K562 (cell line): ENCODE measurements at regions not wholly inside any gene's neighbourhood (a gene's known extent, or its start where the extent isn't known, plus 50 kb on each side); places are given as distances from the start of the nearest gene placed in this dataset.

Source experiments
- ETV5 ChIP-seq: sonication (generic); formaldehyde crosslinking; IDR thresholded peaks from 2 replicates; pipeline ENCODE4 v1.4.0; 2020; ENCODE audit warnings: low read depth, mild to moderate bottlenecking, missing genetic modification reagents
- NFRKB ChIP-seq: fragments of 450-650 bp; IDR thresholded peaks from 2 replicates; pipeline ENCODE4 v1.6.1; 2016; ENCODE audit warnings: low read depth
- ZBTB7A ChIP-seq: IDR thresholded peaks from 2 replicates; pipeline ENCODE4 v1.6.1; 2011; ENCODE audit warnings: low read depth, mild to moderate bottlenecking, low read length, moderate library complexity, borderline replicate concordance; ENCODE audit not compliant: control insufficient read depth
- ZNF124 ChIP-seq: sonication (generic); formaldehyde crosslinking; IDR thresholded peaks from 2 replicates; pipeline ENCODE4 v1.8.1; 2022; ENCODE audit warnings: missing genetic modification reagents
- ZNF174 ChIP-seq: fragments of 250-450 bp; sonication (Bioruptor Pico); IDR thresholded peaks from 2 replicates; pipeline ENCODE4 v1.4.0; 2020; ENCODE audit warnings: mild to moderate bottlenecking
- ZNF239 ChIP-seq: fragments of 250-450 bp; sonication (Bioruptor Pico); IDR thresholded peaks from 2 replicates; pipeline ENCODE4 v1.4.0; 2020; ENCODE audit warnings: mild to moderate bottlenecking
- ZNF41 ChIP-seq: fragments of 250-450 bp; sonication (Bioruptor Pico); conservative IDR thresholded peaks from 2 replicates; pipeline ENCODE4 v1.4.0; 2020; ENCODE audit warnings: mild to moderate bottlenecking
- TF ChIP-seq, protein P1 (sequence below): fragments of 150-350 bp; IDR thresholded peaks from 2 replicates; pipeline ENCODE4 v1.6.1; 2014; ENCODE audit warnings: low read depth, mild to moderate bottlenecking, low read length, borderline replicate concordance
- TF ChIP-seq, protein P2 (sequence below), 2 experiments: IDR thresholded peaks; 2 replicates each; pipeline ENCODE4 v1.6.1; 2011; ENCODE audit warnings: borderline replicate concordance in 1 of 2, control low read depth in 1 of 2, low read depth in 1 of 2, low read length in 1 of 2, mild to moderate bottlenecking in 1 of 2, mixed read lengths in 1 of 2, moderate library complexity in 1 of 2; ENCODE audit not compliant: insufficient read depth in 1 of 2, insufficient read length in 1 of 2, poor library complexity in 1 of 2, severe bottlenecking in 1 of 2; ENCODE audit errors: extremely low read depth in 1 of 2
- TF ChIP-seq, protein P3 (sequence below): fragments of 450-650 bp; IDR thresholded peaks from 2 replicates; pipeline ENCODE4 v1.6.1; 2017; ENCODE audit warnings: antibody characterized with exemption, mild to moderate bottlenecking
- TF ChIP-seq, protein P4 (sequence below): fragments of 250-450 bp; sonication (Bioruptor Pico); IDR thresholded peaks from 2 replicates; pipeline ENCODE4 v1.5.0; 2021
- TF ChIP-seq, protein P5 (sequence below): fragments of 450-650 bp; formaldehyde crosslinking; IDR thresholded peaks from 2 replicates; pipeline ENCODE4 v1.4.0; 2022; ENCODE audit warnings: missing genetic modification characterization
- TF ChIP-seq, protein P6 (sequence below): fragments of 450-650 bp; IDR thresholded peaks from 2 replicates; pipeline ENCODE4 v1.6.1; 2016; ENCODE audit warnings: borderline replicate concordance

DNA sequence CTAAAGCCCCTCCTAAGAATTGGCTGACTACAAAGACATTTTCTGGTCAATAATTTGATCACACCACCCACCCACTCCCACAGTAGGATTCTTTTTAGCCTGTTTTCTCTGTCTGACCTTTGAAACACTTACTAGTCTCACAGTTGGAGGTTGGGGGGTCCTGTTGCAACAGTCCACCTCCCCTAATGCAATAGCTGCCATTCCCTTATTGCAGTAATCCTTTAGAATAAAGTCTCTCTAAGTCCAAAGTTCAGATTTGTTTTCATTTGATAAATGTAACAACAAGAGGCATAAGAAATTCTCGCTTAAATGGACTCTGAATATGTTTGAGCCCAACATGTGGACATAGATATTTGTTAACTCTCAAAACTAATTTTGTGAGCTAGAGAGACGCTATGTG is 1326.8 kb upstream of the TMEFF2 start (continued):
- TF ChIP-seq, protein P1, sequence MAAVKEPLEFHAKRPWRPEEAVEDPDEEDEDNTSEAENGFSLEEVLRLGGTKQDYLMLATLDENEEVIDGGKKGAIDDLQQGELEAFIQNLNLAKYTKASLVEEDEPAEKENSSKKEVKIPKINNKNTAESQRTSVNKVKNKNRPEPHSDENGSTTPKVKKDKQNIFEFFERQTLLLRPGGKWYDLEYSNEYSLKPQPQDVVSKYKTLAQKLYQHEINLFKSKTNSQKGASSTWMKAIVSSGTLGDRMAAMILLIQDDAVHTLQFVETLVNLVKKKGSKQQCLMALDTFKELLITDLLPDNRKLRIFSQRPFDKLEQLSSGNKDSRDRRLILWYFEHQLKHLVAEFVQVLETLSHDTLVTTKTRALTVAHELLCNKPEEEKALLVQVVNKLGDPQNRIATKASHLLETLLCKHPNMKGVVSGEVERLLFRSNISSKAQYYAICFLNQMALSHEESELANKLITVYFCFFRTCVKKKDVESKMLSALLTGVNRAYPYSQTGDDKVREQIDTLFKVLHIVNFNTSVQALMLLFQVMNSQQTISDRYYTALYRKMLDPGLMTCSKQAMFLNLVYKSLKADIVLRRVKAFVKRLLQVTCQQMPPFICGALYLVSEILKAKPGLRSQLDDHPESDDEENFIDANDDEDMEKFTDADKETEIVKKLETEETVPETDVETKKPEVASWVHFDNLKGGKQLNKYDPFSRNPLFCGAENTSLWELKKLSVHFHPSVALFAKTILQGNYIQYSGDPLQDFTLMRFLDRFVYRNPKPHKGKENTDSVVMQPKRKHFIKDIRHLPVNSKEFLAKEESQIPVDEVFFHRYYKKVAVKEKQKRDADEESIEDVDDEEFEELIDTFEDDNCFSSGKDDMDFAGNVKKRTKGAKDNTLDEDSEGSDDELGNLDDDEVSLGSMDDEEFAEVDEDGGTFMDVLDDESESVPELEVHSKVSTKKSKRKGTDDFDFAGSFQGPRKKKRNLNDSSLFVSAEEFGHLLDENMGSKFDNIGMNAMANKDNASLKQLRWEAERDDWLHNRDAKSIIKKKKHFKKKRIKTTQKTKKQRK, result no peak
- no peak for TF ChIP-seq NFRKB
- no peak for TF ChIP-seq ZNF124
- TF ChIP-seq ETV5, result no peak
- no peak for TF ChIP-seq ZNF41
- TF ChIP-seq, protein P2, sequence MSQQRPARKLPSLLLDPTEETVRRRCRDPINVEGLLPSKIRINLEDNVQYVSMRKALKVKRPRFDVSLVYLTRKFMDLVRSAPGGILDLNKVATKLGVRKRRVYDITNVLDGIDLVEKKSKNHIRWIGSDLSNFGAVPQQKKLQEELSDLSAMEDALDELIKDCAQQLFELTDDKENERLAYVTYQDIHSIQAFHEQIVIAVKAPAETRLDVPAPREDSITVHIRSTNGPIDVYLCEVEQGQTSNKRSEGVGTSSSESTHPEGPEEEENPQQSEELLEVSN (IDR thresholded peaks at IDR 0.05; ENCODE audit: borderline replicate concordance in 1 of 2, extremely low read depth in 1 of 2, insufficient read depth in 1 of 2, insufficient read length in 1 of 2, low read depth in 1 of 2, low read length in 1 of 2, poor library complexity in 1 of 2, severe bottlenecking in 1 of 2), result no peak
- no peak for TF ChIP-seq ZNF174 (CRISPR knock-in tag)
- TF ChIP-seq, protein P3, sequence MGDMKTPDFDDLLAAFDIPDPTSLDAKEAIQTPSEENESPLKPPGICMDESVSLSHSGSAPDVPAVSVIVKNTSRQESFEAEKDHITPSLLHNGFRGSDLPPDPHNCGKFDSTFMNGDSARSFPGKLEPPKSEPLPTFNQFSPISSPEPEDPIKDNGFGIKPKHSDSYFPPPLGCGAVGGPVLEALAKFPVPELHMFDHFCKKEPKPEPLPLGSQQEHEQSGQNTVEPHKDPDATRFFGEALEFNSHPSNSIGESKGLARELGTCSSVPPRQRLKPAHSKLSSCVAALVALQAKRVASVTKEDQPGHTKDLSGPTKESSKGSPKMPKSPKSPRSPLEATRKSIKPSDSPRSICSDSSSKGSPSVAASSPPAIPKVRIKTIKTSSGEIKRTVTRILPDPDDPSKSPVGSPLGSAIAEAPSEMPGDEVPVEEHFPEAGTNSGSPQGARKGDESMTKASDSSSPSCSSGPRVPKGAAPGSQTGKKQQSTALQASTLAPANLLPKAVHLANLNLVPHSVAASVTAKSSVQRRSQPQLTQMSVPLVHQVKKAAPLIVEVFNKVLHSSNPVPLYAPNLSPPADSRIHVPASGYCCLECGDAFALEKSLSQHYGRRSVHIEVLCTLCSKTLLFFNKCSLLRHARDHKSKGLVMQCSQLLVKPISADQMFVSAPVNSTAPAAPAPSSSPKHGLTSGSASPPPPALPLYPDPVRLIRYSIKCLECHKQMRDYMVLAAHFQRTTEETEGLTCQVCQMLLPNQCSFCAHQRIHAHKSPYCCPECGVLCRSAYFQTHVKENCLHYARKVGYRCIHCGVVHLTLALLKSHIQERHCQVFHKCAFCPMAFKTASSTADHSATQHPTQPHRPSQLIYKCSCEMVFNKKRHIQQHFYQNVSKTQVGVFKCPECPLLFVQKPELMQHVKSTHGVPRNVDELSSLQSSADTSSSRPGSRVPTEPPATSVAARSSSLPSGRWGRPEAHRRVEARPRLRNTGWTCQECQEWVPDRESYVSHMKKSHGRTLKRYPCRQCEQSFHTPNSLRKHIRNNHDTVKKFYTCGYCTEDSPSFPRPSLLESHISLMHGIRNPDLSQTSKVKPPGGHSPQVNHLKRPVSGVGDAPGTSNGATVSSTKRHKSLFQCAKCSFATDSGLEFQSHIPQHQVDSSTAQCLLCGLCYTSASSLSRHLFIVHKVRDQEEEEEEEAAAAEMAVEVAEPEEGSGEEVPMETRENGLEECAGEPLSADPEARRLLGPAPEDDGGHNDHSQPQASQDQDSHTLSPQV, result no peak
- TF ChIP-seq, protein P4, sequence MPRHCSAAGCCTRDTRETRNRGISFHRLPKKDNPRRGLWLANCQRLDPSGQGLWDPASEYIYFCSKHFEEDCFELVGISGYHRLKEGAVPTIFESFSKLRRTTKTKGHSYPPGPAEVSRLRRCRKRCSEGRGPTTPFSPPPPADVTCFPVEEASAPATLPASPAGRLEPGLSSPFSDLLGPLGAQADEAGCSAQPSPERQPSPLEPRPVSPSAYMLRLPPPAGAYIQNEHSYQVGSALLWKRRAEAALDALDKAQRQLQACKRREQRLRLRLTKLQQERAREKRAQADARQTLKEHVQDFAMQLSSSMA (CRISPR knock-in tag), result no peak
- TF ChIP-seq, protein P5, sequence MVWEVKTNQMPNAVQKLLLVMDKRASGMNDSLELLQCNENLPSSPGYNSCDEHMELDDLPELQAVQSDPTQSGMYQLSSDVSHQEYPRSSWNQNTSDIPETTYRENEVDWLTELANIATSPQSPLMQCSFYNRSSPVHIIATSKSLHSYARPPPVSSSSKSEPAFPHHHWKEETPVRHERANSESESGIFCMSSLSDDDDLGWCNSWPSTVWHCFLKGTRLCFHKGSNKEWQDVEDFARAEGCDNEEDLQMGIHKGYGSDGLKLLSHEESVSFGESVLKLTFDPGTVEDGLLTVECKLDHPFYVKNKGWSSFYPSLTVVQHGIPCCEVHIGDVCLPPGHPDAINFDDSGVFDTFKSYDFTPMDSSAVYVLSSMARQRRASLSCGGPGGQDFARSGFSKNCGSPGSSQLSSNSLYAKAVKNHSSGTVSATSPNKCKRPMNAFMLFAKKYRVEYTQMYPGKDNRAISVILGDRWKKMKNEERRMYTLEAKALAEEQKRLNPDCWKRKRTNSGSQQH (CRISPR knock-in tag), result no peak
- TF ChIP-seq ZBTB7A, result no peak
- no peak for TF ChIP-seq ZNF239
- TF ChIP-seq, protein P6, sequence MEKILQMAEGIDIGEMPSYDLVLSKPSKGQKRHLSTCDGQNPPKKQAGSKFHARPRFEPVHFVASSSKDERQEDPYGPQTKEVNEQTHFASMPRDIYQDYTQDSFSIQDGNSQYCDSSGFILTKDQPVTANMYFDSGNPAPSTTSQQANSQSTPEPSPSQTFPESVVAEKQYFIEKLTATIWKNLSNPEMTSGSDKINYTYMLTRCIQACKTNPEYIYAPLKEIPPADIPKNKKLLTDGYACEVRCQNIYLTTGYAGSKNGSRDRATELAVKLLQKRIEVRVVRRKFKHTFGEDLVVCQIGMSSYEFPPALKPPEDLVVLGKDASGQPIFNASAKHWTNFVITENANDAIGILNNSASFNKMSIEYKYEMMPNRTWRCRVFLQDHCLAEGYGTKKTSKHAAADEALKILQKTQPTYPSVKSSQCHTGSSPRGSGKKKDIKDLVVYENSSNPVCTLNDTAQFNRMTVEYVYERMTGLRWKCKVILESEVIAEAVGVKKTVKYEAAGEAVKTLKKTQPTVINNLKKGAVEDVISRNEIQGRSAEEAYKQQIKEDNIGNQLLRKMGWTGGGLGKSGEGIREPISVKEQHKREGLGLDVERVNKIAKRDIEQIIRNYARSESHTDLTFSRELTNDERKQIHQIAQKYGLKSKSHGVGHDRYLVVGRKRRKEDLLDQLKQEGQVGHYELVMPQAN, result no peak
